GM06990 (cell line): ENCODE measurements at regions not wholly inside any gene's neighbourhood (a gene's known extent, or its start where the extent isn't known, plus 50 kb on each side); places are given as distances from the start of the nearest gene placed in this dataset.
A peak's percentile ranks its signal among the peaks of the same experiment; 100 is the strongest.

Experiments used
- DNase-seq: peaks from one replicate; pipeline ENCODE4 v3.0.0-alpha.2; 2011; ENCODE audit not compliant: insufficient read length; ENCODE audit errors: extremely low read depth
- H3K27me3 ChIP-seq: replicated peaks from 2 replicates; pipeline ENCODE4 v1.6.0; 2011; ENCODE audit warnings: low read length; ENCODE audit not compliant: control insufficient read depth, insufficient read depth
- H3K36me3 ChIP-seq: 2 replicates; pipeline ENCODE4 v1.5.1; 2011; ENCODE audit warnings: low read length; ENCODE audit not compliant: control insufficient read depth, insufficient read depth
- H3K4me3 ChIP-seq: replicated peaks from 2 replicates; pipeline ENCODE4 v1.5.1; 2011; ENCODE audit warnings: low read depth, mild to moderate bottlenecking, control low read depth, low read length
- TF ChIP-seq, protein P1 (sequence below): IDR thresholded peaks from 2 replicates; pipeline ENCODE4 v1.5.1; 2011; ENCODE audit warnings: low read length, control low read depth, mild to moderate bottlenecking, inconsistent platforms; ENCODE audit not compliant: insufficient read depth, poor library complexity, severe bottlenecking

GRCh38 chr16:49919327-49919726 lies 63.4 kb upstream of the ZNF423 start:
- H3K4me3 ChIP-seq: no peak overlapping the region
- TF ChIP-seq, protein P1, sequence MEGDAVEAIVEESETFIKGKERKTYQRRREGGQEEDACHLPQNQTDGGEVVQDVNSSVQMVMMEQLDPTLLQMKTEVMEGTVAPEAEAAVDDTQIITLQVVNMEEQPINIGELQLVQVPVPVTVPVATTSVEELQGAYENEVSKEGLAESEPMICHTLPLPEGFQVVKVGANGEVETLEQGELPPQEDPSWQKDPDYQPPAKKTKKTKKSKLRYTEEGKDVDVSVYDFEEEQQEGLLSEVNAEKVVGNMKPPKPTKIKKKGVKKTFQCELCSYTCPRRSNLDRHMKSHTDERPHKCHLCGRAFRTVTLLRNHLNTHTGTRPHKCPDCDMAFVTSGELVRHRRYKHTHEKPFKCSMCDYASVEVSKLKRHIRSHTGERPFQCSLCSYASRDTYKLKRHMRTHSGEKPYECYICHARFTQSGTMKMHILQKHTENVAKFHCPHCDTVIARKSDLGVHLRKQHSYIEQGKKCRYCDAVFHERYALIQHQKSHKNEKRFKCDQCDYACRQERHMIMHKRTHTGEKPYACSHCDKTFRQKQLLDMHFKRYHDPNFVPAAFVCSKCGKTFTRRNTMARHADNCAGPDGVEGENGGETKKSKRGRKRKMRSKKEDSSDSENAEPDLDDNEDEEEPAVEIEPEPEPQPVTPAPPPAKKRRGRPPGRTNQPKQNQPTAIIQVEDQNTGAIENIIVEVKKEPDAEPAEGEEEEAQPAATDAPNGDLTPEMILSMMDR: no peak
- no peaks in the 10 kb centered on the region for H3K36me3 ChIP-seq
- no peaks in the 10 kb centered on the region; the same call in 1 of the 2 replicates for H3K27me3 ChIP-seq
- no peak for DNase-seq

DNA sequence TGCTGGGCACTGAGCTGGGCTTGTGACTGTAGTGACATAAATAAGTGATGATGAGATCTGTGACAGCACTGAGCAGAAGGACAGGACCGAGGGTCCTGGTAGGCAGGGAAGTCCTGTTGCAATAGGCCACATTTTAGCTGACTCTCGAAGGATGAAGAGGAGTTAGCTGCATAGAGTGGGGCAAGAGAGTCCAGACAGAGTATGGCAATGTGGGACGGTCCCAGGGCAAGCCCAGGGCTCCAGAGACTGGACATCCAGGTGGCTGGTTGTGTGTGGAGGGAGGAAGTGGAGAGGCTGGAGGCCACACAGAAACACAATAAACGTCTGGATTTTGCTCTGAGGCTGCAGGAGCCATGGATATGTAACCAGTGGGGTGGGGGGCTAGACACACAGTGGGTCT lies 64.5 kb upstream of the ZNF423 start:
- no peak overlapping the region for H3K4me3 ChIP-seq
- H3K27me3 ChIP-seq: no peaks in the 10 kb centered on the region; the same call in 1 of the 2 replicates
- DNase-seq: no peak
- TF ChIP-seq, protein P1: no peak
- no peaks in the 10 kb centered on the region for H3K36me3 ChIP-seq

DNA sequence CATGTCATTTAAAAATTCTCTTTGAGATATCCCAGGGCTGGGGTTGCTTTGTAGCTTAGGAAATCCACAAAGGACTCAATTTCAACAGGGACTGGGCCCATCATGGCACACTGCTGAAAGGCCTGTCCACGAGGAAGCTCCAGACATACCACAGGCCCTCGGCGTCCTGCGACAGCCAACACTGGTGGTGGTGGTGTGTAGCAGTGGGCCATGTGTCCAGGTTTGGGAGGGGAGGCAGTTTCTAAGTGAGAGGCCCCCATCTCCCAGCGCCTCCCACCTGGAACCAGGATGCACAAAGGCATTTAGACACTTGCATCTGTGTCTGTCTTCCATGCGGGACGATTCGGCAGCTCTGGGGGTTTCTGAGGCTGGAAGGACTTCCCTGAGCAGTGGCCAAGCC lies 65.2 kb upstream of the ZNF423 start:
- TF ChIP-seq, protein P1: no peak
- Histone ChIP-seq H3K27me3 (no peaks in the 10 kb centered on the region; the same call in 1 of the 2 replicates), H3K36me3 (no peaks in the 10 kb centered on the region), H3K4me3 (no peak overlapping the region)
- no peak for DNase-seq

DNA sequence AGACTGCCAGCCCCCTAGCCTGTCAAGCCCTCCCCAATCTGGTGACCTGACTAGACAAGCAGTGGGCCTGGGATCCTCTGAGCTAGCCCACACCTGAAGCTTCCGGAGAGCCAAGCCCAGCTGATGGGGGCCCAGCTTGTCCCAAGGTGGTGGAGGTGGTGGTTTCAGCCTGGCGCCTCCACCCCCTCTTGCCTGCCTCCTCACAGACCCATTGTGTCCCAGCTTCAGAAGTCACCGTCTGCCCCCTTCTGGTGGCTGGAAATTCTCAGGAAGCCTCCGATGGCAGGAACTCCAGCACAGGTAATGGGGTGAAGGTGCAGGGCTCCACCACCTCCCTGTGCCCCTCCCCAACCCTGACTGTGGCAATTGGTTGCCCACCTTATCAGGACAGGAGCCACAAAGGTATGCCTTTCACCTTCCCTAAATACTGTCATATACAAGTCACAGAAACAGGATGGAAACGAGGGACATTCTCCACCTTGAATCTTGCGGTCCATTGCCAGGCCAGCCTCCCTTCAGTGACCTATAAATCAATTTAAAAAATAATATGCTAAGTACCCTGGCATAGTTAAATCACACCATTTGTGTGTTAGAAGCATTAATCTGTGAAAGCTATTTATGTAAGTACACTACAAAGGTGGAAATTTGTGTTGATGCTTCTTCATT lies 66.0 kb upstream of the ZNF423 start:
- DNase-seq: peak; percentile 24
- Histone ChIP-seq H3K27me3 (no peaks in the 10 kb centered on the region; the same call in 1 of the 2 replicates), H3K4me3 (no peak overlapping the region), H3K36me3 (no peaks in the 10 kb centered on the region)
- TF ChIP-seq, protein P1: peak; percentile 79

- DNase-seq: no peak
- H3K36me3 ChIP-seq: no peaks in the 10 kb centered on the region
- TF ChIP-seq, protein P1: no peak
- H3K4me3 ChIP-seq: no peak overlapping the region
- no peaks in the 10 kb centered on the region; the same call in 1 of the 2 replicates for H3K27me3 ChIP-seq
Observed at GRCh38 chr16:49923411-49923810, 67.5 kb upstream of the ZNF423 start.

- Histone ChIP-seq H3K36me3 (no peaks in the 10 kb centered on the region), H3K4me3 (no peak overlapping the region), H3K27me3 (no peaks in the 10 kb centered on the region; the same call in 1 of the 2 replicates)
- TF ChIP-seq, protein P1: no peak
- no peak for DNase-seq
Observed at GRCh38 chr16:49924078-49924477, 68.2 kb upstream of the ZNF423 start.
